OCI-LY1 (cell line): ENCODE measurements at regions not wholly inside any gene's neighbourhood (a gene's known extent, or its start where the extent isn't known, plus 50 kb on each side); places are given as distances from the start of the nearest gene placed in this dataset.

Experiments used
- EZH2 ChIP-seq: fragments of 200-600 bp; sonication (generic), shearing (Covaris generic); IDR thresholded peaks from 2 replicates; pipeline ENCODE4 v1.8.0; 2017; ENCODE audit warnings: borderline replicate concordance, mixed run types, mild to moderate bottlenecking, antibody characterized with exemption, low read length, moderate library complexity, mixed read lengths
- TF ChIP-seq, protein P1 (sequence below): fragments of 200-600 bp; sonication (generic), shearing (Covaris generic); IDR thresholded peaks from 2 replicates; pipeline ENCODE4 v1.5.1; 2017; ENCODE audit warnings: mild to moderate bottlenecking, antibody characterized with exemption, low read length, moderate library complexity, mixed read lengths

DNA sequence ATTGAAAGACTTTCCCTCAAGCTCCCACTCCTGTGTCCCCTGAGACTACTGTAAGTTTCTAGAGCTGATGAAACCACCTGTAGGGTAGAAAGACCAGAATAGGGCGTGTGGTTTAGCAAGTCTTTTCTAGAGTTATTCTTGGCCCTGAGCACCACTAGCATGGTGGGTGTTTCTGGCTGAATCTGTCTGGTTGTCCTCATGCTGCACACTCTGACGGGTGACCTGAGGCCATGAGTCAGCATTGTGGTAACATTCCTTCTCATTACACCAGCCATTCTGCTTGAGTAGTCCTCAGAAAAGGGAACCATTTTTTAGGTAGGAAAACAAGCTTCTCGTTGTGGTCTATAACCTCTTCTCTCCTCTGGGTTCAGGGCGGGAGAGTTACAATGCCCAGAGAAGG, 250.3 kb downstream of the SNX13 start:
- TF ChIP-seq, protein P1, sequence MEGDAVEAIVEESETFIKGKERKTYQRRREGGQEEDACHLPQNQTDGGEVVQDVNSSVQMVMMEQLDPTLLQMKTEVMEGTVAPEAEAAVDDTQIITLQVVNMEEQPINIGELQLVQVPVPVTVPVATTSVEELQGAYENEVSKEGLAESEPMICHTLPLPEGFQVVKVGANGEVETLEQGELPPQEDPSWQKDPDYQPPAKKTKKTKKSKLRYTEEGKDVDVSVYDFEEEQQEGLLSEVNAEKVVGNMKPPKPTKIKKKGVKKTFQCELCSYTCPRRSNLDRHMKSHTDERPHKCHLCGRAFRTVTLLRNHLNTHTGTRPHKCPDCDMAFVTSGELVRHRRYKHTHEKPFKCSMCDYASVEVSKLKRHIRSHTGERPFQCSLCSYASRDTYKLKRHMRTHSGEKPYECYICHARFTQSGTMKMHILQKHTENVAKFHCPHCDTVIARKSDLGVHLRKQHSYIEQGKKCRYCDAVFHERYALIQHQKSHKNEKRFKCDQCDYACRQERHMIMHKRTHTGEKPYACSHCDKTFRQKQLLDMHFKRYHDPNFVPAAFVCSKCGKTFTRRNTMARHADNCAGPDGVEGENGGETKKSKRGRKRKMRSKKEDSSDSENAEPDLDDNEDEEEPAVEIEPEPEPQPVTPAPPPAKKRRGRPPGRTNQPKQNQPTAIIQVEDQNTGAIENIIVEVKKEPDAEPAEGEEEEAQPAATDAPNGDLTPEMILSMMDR: no peak
- no peak for TF ChIP-seq EZH2
